Neural crest cell (in vitro differentiated cells): ENCODE measurements at regions not wholly inside any gene's neighbourhood (a gene's known extent, or its start where the extent isn't known, plus 50 kb on each side); places are given as distances from the start of the nearest gene placed in this dataset.
"Not testable (repeated sequence)": the region's sequence is repeated elsewhere in the genome, so short reads cannot be mapped to it uniquely, and the experiment has no call there.

Experiments
- DNase-seq: peaks from one replicate; pipeline ENCODE4 v3.0.0; 2021; ENCODE audit warnings: low read depth, mixed read lengths, low spot score
- H3K27ac Mint-ChIP-seq: one replicate; pipeline ENCODE4 v1.8.0; 2021; ENCODE audit warnings: mild to moderate bottlenecking, mixed read lengths; ENCODE audit not compliant: unreplicated experiment
- H3K27me3 Mint-ChIP-seq: 2 replicates; pipeline ENCODE4 v1.8.0; 2021; ENCODE audit warnings: low read depth, mild to moderate bottlenecking, mixed read lengths
- H3K36me3 Mint-ChIP-seq: 2 replicates; pipeline ENCODE4 v1.8.0; 2021; ENCODE audit warnings: low read depth, mild to moderate bottlenecking, mixed read lengths
- H3K4me1 Mint-ChIP-seq: 2 replicates; pipeline ENCODE4 v1.8.0; 2021; ENCODE audit warnings: mixed read lengths
- H3K4me3 Mint-ChIP-seq: one replicate; pipeline ENCODE4 v1.8.0; 2021; ENCODE audit warnings: mild to moderate bottlenecking, mixed read lengths
- H3K9me3 Mint-ChIP-seq: 2 replicates; pipeline ENCODE4 v1.8.0; 2021; ENCODE audit warnings: mixed read lengths
- CTCF ChIP-seq: fragments of 200-600 bp; sonication (generic); conservative IDR thresholded peaks from 2 replicates; pipeline ENCODE4 v1.5.0; 2021; ENCODE audit warnings: antibody characterized with exemption, mild to moderate bottlenecking

- Mint-ChIP-seq H3K27me3 (no peaks in the 10 kb centered on the region), H3K4me3 (no peak overlapping the region), H3K27ac (no peak overlapping the region), H3K9me3 (peaks cover under 1% of the 10 kb centered on the region), H3K4me1 (peaks cover 10% of the 10 kb centered on the region), H3K36me3 (peaks cover 1% of the 10 kb centered on the region)
- TF ChIP-seq CTCF, result no peak
- DNase-seq, result no peak
Observed at GRCh38 chr7:51606601-51607154, 290.1 kb upstream of the COBL start.

GRCh38 chr7:51602376-51602775 is 285.8 kb upstream of the COBL start:
- H3K4me1 Mint-ChIP-seq, result peaks cover 12% of the 10 kb centered on the region
- H3K27ac Mint-ChIP-seq, result no peak overlapping the region
- DNase-seq, result no peak
- no peak overlapping the region for H3K4me3 Mint-ChIP-seq
- no peak for TF ChIP-seq CTCF
- no peaks in the 10 kb centered on the region for H3K27me3 Mint-ChIP-seq
- H3K9me3 Mint-ChIP-seq, result peaks cover 8% of the 10 kb centered on the region
- H3K36me3 Mint-ChIP-seq, result peaks cover 14% of the 10 kb centered on the region

GRCh38 chr7:51601461-51601860 is 284.9 kb upstream of the COBL start:
- DNase-seq, result no peak

GRCh38 chr7:51599935-51600334 is 283.3 kb upstream of the COBL start:
- peaks cover 12% of the 10 kb centered on the region for H3K4me1 Mint-ChIP-seq
- H3K27ac Mint-ChIP-seq, H3K9me3 Mint-ChIP-seq, H3K4me3 Mint-ChIP-seq, H3K27me3 Mint-ChIP-seq, DNase-seq: not testable (repeated sequence)
- H3K36me3 Mint-ChIP-seq, result peaks cover 23% of the 10 kb centered on the region

More at GRCh38 chr7:51601461-51601860, 284.9 kb upstream of the COBL start:
- Mint-ChIP-seq H3K4me1 (peaks cover 12% of the 10 kb centered on the region), H3K4me3 (no peak overlapping the region), H3K27ac (peak overlapping the region; percentile 78), H3K36me3 (peaks cover 23% of the 10 kb centered on the region), H3K27me3 (no peaks in the 10 kb centered on the region), H3K9me3 (peaks cover 8% of the 10 kb centered on the region)
- TF ChIP-seq CTCF, result no peak

- Mint-ChIP-seq H3K9me3 (peaks cover 6% of the 10 kb centered on the region), H3K27ac (no peak overlapping the region), H3K4me1 (peaks cover 39% of the 10 kb centered on the region), H3K36me3 (peaks cover 16% of the 10 kb centered on the region), H3K27me3 (no peaks in the 10 kb centered on the region), H3K4me3 (no peak overlapping the region)
- DNase-seq, result no peak
- no peak for TF ChIP-seq CTCF
Observed at GRCh38 chr7:51593628-51594027, 277.0 kb upstream of the COBL start.

GRCh38 chr7:51592842-51593599 is 276.4 kb upstream of the COBL start:
- TF ChIP-seq CTCF, result no peak
- Mint-ChIP-seq H3K27me3 (no peaks in the 10 kb centered on the region), H3K4me3 (no peak overlapping the region), H3K36me3 (peaks cover 14% of the 10 kb centered on the region), H3K9me3 (peaks cover 6% of the 10 kb centered on the region), H3K27ac (no peak overlapping the region), H3K4me1 (peaks cover 45% of the 10 kb centered on the region)
- DNase-seq, result no peak
